Activated CD8-positive, alpha-beta T cell treated with anti-CD3 and anti-CD28 coated beads for 36 hours (primary cell): ENCODE measurements at regions not wholly inside any gene's neighbourhood (a gene's known extent, or its start where the extent isn't known, plus 50 kb on each side); places are given as distances from the start of the nearest gene placed in this dataset.

ENCODE experiments used
- ATAC-seq: fragments of 200-7000 bp; cut with Tn5 transposase; one replicate; pipeline ENCODE4 v1.10.0; 2021; ENCODE audit warnings: mild to moderate bottlenecking, moderate library complexity
- CTCF ChIA-PET: fragments of 350-600 bp; sonication (Branson Sonifier 250); formaldehyde crosslinking; loops from one replicate; lab custom pipeline; 2021; ENCODE audit warnings: antibody characterized with exemption; lab: Charles Lee
- POLR2A ChIA-PET: fragments of 350-600 bp; sonication (Branson Sonifier 250); formaldehyde crosslinking; loops from one replicate; lab custom pipeline; 2021; ENCODE audit warnings: antibody characterized with exemption; lab: Charles Lee
- DNase-seq: peaks from one replicate; pipeline ENCODE4 v3.0.0-alpha.2; 2020
- H3K27ac Mint-ChIP-seq: one replicate; pipeline ENCODE4 v1.8.0; 2021; ENCODE audit warnings: mild to moderate bottlenecking, mixed read lengths
- H3K27me3 Mint-ChIP-seq: one replicate; pipeline ENCODE4 v1.8.0; 2021; ENCODE audit warnings: mixed read lengths
- H3K36me3 Mint-ChIP-seq: one replicate; pipeline ENCODE4 v1.8.0; 2021; ENCODE audit warnings: low read depth, mixed read lengths
- H3K4me1 Mint-ChIP-seq: one replicate; pipeline ENCODE4 v1.8.0; 2021; ENCODE audit warnings: low read depth, mixed read lengths
- H3K4me3 Mint-ChIP-seq: one replicate; pipeline ENCODE4 v1.8.0; 2021; ENCODE audit warnings: mild to moderate bottlenecking, moderate library complexity, mixed read lengths
- H3K9me3 Mint-ChIP-seq: one replicate; pipeline ENCODE4 v1.8.0; 2021; ENCODE audit warnings: mixed read lengths
- CTCF ChIP-seq: fragments of 200-600 bp; IDR thresholded peaks from one replicate; pipeline ENCODE4 v1.8.0; 2022; ENCODE audit warnings: antibody characterized with exemption, mild to moderate bottlenecking
- intact Hi-C: fragments of 100-400 bp; cut with micrococcal nuclease; formaldehyde crosslinking; loops from one replicate; pipeline ENCODE4 v1.10.0; 2022

- Mint-ChIP-seq H3K4me1 (no peaks in the 10 kb centered on the region), H3K27ac (no peak overlapping the region), H3K36me3 (no peaks in the 10 kb centered on the region), H3K27me3 (no peaks in the 10 kb centered on the region), H3K4me3 (no peak overlapping the region), H3K9me3 (peaks cover 19% of the 10 kb centered on the region)
- ATAC-seq, result no peak
- intact Hi-C loops, result no loop called here
- no peak for TF ChIP-seq CTCF
- no peak for DNase-seq
- CTCF ChIA-PET, result no interaction called here
- POLR2A ChIA-PET, result no interaction called here
Measured at GRCh38 chr4:14070289-14070880, 442.9 kb upstream of the BOD1L1 start.

GRCh38 chr4:14072506-14072905, 445.0 kb upstream of the BOD1L1 start:
- ATAC-seq (no peak), DNase-seq (no peak)
- H3K36me3 Mint-ChIP-seq, result no peaks in the 10 kb centered on the region
- H3K9me3 Mint-ChIP-seq, result peaks cover 19% of the 10 kb centered on the region
- H3K4me1 Mint-ChIP-seq, result no peaks in the 10 kb centered on the region
- ChIA-PET CTCF (no interaction called here), POLR2A (no interaction called here)
- TF ChIP-seq CTCF, result no peak
- H3K27me3 Mint-ChIP-seq, result no peaks in the 10 kb centered on the region
- H3K27ac Mint-ChIP-seq, result no peak overlapping the region
- intact Hi-C loops, result no loop called here
- H3K4me3 Mint-ChIP-seq, result no peak overlapping the region

DNA sequence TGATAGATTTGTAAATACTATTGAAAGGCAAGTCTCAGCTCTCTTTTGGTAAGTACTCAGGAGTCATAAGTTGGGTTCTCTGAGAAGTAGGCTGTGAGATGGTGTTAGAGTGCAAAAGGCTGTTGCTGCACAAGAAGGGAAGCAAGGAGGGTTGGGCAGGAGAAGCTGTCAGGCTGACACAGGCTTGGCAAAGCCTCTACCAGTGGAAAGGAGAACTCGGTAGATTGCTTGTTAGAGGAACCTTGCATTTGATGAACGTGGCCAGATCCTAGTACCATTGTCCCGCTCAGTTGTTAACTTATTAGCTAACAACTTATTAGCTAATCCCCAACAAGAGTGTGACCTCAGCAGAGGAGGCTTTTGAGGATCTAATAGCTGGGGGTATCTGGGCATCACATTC, 449.3 kb upstream of the BOD1L1 start:
- Mint-ChIP-seq H3K4me3 (no peak overlapping the region), H3K27ac (no peak overlapping the region), H3K36me3 (no peaks in the 10 kb centered on the region), H3K27me3 (no peaks in the 10 kb centered on the region), H3K9me3 (peaks cover 17% of the 10 kb centered on the region), H3K4me1 (no peaks in the 10 kb centered on the region)
- ChIA-PET POLR2A (no interaction called here), CTCF (no interaction called here)
- no peak for ATAC-seq
- no peak for DNase-seq
- TF ChIP-seq CTCF, result no peak
- intact Hi-C loops, result no loop called here

GRCh38 chr4:14078326-14078725, 450.8 kb upstream of the BOD1L1 start:
- no peaks in the 10 kb centered on the region for H3K27me3 Mint-ChIP-seq
- CTCF ChIA-PET, result no interaction called here
- no peak overlapping the region for H3K27ac Mint-ChIP-seq
- no peak overlapping the region for H3K4me3 Mint-ChIP-seq
- no peak for DNase-seq
- ATAC-seq, result no peak
- intact Hi-C loops, result no loop called here
- no peak for TF ChIP-seq CTCF
- POLR2A ChIA-PET, result no interaction called here
- no peaks in the 10 kb centered on the region for H3K36me3 Mint-ChIP-seq
- H3K4me1 Mint-ChIP-seq, result no peaks in the 10 kb centered on the region
- H3K9me3 Mint-ChIP-seq, result peaks cover 3% of the 10 kb centered on the region

GRCh38 chr4:14079601-14080000, 452.1 kb upstream of the BOD1L1 start:
- TF ChIP-seq CTCF, result no peak
- Mint-ChIP-seq H3K9me3 (no peaks in the 10 kb centered on the region), H3K27me3 (no peaks in the 10 kb centered on the region), H3K27ac (no peak overlapping the region), H3K36me3 (no peaks in the 10 kb centered on the region), H3K4me1 (no peaks in the 10 kb centered on the region), H3K4me3 (no peak overlapping the region)
- intact Hi-C loops, result no loop called here
- ATAC-seq (no peak), DNase-seq (no peak)
- ChIA-PET CTCF (no interaction called here), POLR2A (no interaction called here)
